ENCODE measurements at regions not wholly inside any gene's neighbourhood (a gene's known extent, or its start where the extent isn't known, plus 50 kb on each side); places are given as distances from the start of the nearest gene placed in this dataset.
"Not testable (repeated sequence)": the region's sequence is repeated elsewhere in the genome, so short reads cannot be mapped to it uniquely, and the experiment has no call there.

GRCh38 chr17:31684901-31685300 lies 174.1 kb downstream of the COPRS start:
- no peaks in the 10 kb centered on the region for H3K4me1 Mint-ChIP-seq
- no peaks in the 10 kb centered on the region for H3K36me3 Mint-ChIP-seq (ENCODE audit: low read depth)
- no peak overlapping the region for H3K4me3 Mint-ChIP-seq
- no peak overlapping the region for H3K27ac Mint-ChIP-seq
- peaks cover 16% of the 10 kb centered on the region for H3K27me3 Mint-ChIP-seq (ENCODE audit: low read depth)
- no peak for TF ChIP-seq CTCF (IDR thresholded peaks at IDR 0.05; ENCODE audit: unreplicated experiment in 3 of 3)
- no peaks in the 10 kb centered on the region for H3K9me3 Mint-ChIP-seq

- Mint-ChIP-seq H3K4me1 (peaks cover 11% of the 10 kb centered on the region), H3K36me3 (ENCODE audit: low read depth) (no peaks in the 10 kb centered on the region), H3K27ac (no peak overlapping the region), H3K9me3 (no peaks in the 10 kb centered on the region), H3K4me3 (no peak overlapping the region), H3K27me3 (ENCODE audit: low read depth) (peaks cover 14% of the 10 kb centered on the region)
- no peak for TF ChIP-seq CTCF (IDR thresholded peaks at IDR 0.05; ENCODE audit: unreplicated experiment in 3 of 3)
Observed at GRCh38 chr17:31680126-31680525, 178.9 kb downstream of the COPRS start.

- H3K4me3 Mint-ChIP-seq = no peak overlapping the region
- H3K9me3 Mint-ChIP-seq = no peaks in the 10 kb centered on the region
- no peak overlapping the region for H3K27ac Mint-ChIP-seq
- peaks cover 15% of the 10 kb centered on the region for H3K4me1 Mint-ChIP-seq
- TF ChIP-seq CTCF (IDR thresholded peaks at IDR 0.05; ENCODE audit: unreplicated experiment in 3 of 3) = no peak
- H3K27me3 Mint-ChIP-seq (ENCODE audit: low read depth) = peaks cover 18% of the 10 kb centered on the region
- H3K36me3 Mint-ChIP-seq (ENCODE audit: low read depth) = no peaks in the 10 kb centered on the region
Observed at GRCh38 chr17:31679667-31680066, 179.4 kb downstream of the COPRS start.

GRCh38 chr17:31678431-31678830 lies 180.6 kb downstream of the COPRS start:
- peaks cover 18% of the 10 kb centered on the region for H3K4me1 Mint-ChIP-seq
- H3K36me3 Mint-ChIP-seq (ENCODE audit: low read depth) = no peaks in the 10 kb centered on the region
- H3K9me3 Mint-ChIP-seq = no peaks in the 10 kb centered on the region
- H3K4me3 Mint-ChIP-seq = no peak overlapping the region
- peaks cover 20% of the 10 kb centered on the region for H3K27me3 Mint-ChIP-seq (ENCODE audit: low read depth)
- H3K27ac Mint-ChIP-seq = no peak overlapping the region
- no peak for TF ChIP-seq CTCF (IDR thresholded peaks at IDR 0.05; ENCODE audit: unreplicated experiment in 3 of 3)

GRCh38 chr17:31677681-31678080 lies 181.4 kb downstream of the COPRS start:
- Mint-ChIP-seq H3K9me3 (no peaks in the 10 kb centered on the region), H3K27ac (no peak overlapping the region), H3K4me3 (no peak overlapping the region), H3K36me3 (ENCODE audit: low read depth) (no peaks in the 10 kb centered on the region), H3K4me1 (peaks cover 18% of the 10 kb centered on the region), H3K27me3 (ENCODE audit: low read depth) (peaks cover 16% of the 10 kb centered on the region)
- TF ChIP-seq CTCF (IDR thresholded peaks at IDR 0.05; ENCODE audit: unreplicated experiment in 3 of 3) = no peak

GRCh38 chr17:31677036-31677435 lies 182.0 kb downstream of the COPRS start:
- Mint-ChIP-seq H3K36me3 (ENCODE audit: low read depth) (no peaks in the 10 kb centered on the region), H3K4me1 (peaks cover 24% of the 10 kb centered on the region), H3K4me3 (no peak overlapping the region), H3K9me3 (peaks cover 5% of the 10 kb centered on the region), H3K27ac (no peak overlapping the region), H3K27me3 (ENCODE audit: low read depth) (peaks cover 20% of the 10 kb centered on the region)
- no peak for TF ChIP-seq CTCF (IDR thresholded peaks at IDR 0.05; ENCODE audit: unreplicated experiment in 3 of 3)

GRCh38 chr17:31675392-31675791 lies 183.7 kb downstream of the COPRS start:
- H3K36me3 Mint-ChIP-seq (ENCODE audit: low read depth); H3K27ac Mint-ChIP-seq; H3K4me3 Mint-ChIP-seq; H3K9me3 Mint-ChIP-seq: not testable (repeated sequence)
- Mint-ChIP-seq H3K27me3 (ENCODE audit: low read depth) (peaks cover 18% of the 10 kb centered on the region), H3K4me1 (peaks cover 24% of the 10 kb centered on the region)

Measured in nephron (organoid).